Esophagus squamous epithelium (tissue), 4 donors: ENCODE measurements at regions not wholly inside any gene's neighbourhood (a gene's known extent, or its start where the extent isn't known, plus 50 kb on each side); places are given as distances from the start of the nearest gene placed in this dataset.

Experiments used
- CTCF ChIP-seq, 6 experiments: fragments of 450-650 bp in 4 of 6; fragments of 200-600 bp in 2 of 6; sonication (generic) in 2 of 6; IDR thresholded peaks; one replicate each; pipeline ENCODE4 v1.5.1; 2016 to 2019; ENCODE audit warnings: antibody characterized with exemption in 6 of 6, mild to moderate bottlenecking in 4 of 6, moderate library complexity in 4 of 6
- POLR2A ChIP-seq, 4 donors: fragments of 450-650 bp; IDR thresholded peaks; one replicate each; pipeline ENCODE4 v1.6.1; 2017; ENCODE audit warnings: antibody characterized with exemption in 4 of 4, mild to moderate bottlenecking in 4 of 4, moderate library complexity in 3 of 4

GRCh38 chr2:12041236-12041635 is 294.8 kb downstream of the LPIN1 start:
- TF ChIP-seq CTCF (IDR thresholded peaks at IDR 0.05), result no peak
- no peak for TF ChIP-seq POLR2A (IDR thresholded peaks at IDR 0.05)
